IMR-90 (cell line): ENCODE measurements at regions not wholly inside any gene's neighbourhood (a gene's known extent, or its start where the extent isn't known, plus 50 kb on each side); places are given as distances from the start of the nearest gene placed in this dataset.

Experiments
- ATAC-seq: fragments of 200-7000 bp; cut with Tn5 transposase; 2 replicates; pipeline ENCODE4 v1.9.1; 2020; ENCODE audit warnings: low read depth, mild to moderate bottlenecking, moderate library complexity
- BruUV-seq: library from RNA; stranded (reverse); fragments of 400-500 nt; replicated peaks from 2 replicates; lab custom pipeline; 2021; lab: Mats Ljungman, UMichigan
- CTCF ChIA-PET: fragments of 300-600 bp; formaldehyde crosslinking; extraction: SDS; loops from one replicate; lab custom pipeline; 2021; ENCODE audit warnings: antibody characterized with exemption; lab: Yijun Ruan, JAX
- POLR2A ChIA-PET: fragments of 300-600 bp; sonication (Branson Sonifier 250); formaldehyde crosslinking; loops from one replicate; lab custom pipeline; 2022; ENCODE audit warnings: antibody characterized with exemption; ENCODE audit not compliant: unreplicated experiment; lab: Charles Lee
- DNase-seq: peaks from one replicate; pipeline ENCODE4 v3.0.0; 2013
- H2AFZ ChIP-seq: replicated peaks from 2 replicates; pipeline ENCODE3; 2013; ENCODE audit warnings: low read length, mild to moderate bottlenecking; ENCODE audit not compliant: poor library complexity
- H2AK5ac ChIP-seq: 2 replicates; pipeline ENCODE4 v1.6.1; 2013; ENCODE audit warnings: low read depth, low read length, inconsistent platforms
- H2AK9ac ChIP-seq: replicated peaks from 2 replicates; pipeline ENCODE3; 2013; ENCODE audit warnings: mild to moderate bottlenecking, low read depth, low read length, moderate library complexity; ENCODE audit not compliant: poor library complexity
- H2BK120ac ChIP-seq: 2 replicates; pipeline ENCODE4 v1.6.1; 2013; ENCODE audit warnings: low read depth, low read length, inconsistent platforms
- H2BK15ac ChIP-seq: 3 replicates; pipeline ENCODE4 v1.6.1; 2013; ENCODE audit warnings: low read depth, low read length, inconsistent platforms
- H2BK20ac ChIP-seq: 2 replicates; pipeline ENCODE4 v1.6.1; 2013; ENCODE audit warnings: low read depth, mild to moderate bottlenecking, inconsistent platforms, low read length, moderate library complexity
- H2BK5ac ChIP-seq: 2 replicates; pipeline ENCODE4 v1.6.1; 2013; ENCODE audit warnings: mild to moderate bottlenecking, low read depth, low read length, inconsistent platforms; ENCODE audit not compliant: poor library complexity, severe bottlenecking
- H3K14ac ChIP-seq: replicated peaks from 2 replicates; pipeline ENCODE4 v1.6.1; 2013; ENCODE audit warnings: low read depth, low read length, inconsistent platforms
- H3K18ac ChIP-seq: 2 replicates; pipeline ENCODE4 v1.6.1; 2013; ENCODE audit warnings: low read depth, low read length, control low read depth
- H3K23ac ChIP-seq: 2 replicates; pipeline ENCODE4 v1.6.1; 2013; ENCODE audit warnings: low read depth, low read length, inconsistent platforms
- H3K27ac ChIP-seq: 2 replicates; pipeline ENCODE4 v1.5.1; 2013; ENCODE audit warnings: mild to moderate bottlenecking, control low read depth, low read length; ENCODE audit not compliant: insufficient read depth
- H3K27me3 ChIP-seq: 2 replicates; pipeline ENCODE4 v1.6.1; 2013; ENCODE audit warnings: low read length; ENCODE audit not compliant: control insufficient read depth, insufficient read depth
- H3K36me3 ChIP-seq: 2 replicates; pipeline ENCODE4 v1.6.1; 2013; ENCODE audit warnings: low read length, mixed read lengths; ENCODE audit not compliant: control insufficient read depth, insufficient read depth
- H3K4ac ChIP-seq: 2 replicates; pipeline ENCODE4 v1.6.1; 2013; ENCODE audit warnings: low read depth, low read length, inconsistent platforms
- H3K4me1 ChIP-seq: 2 replicates; pipeline ENCODE4 v1.6.1; 2013; ENCODE audit warnings: low read length, mixed read lengths; ENCODE audit not compliant: control insufficient read depth, insufficient read depth
- H3K4me2 ChIP-seq: 2 replicates; pipeline ENCODE4 v1.6.1; 2013; ENCODE audit warnings: low read depth, mild to moderate bottlenecking, control low read depth, low read length, moderate library complexity
- H3K4me3 ChIP-seq: 2 replicates; pipeline ENCODE4 v1.5.1; 2013; ENCODE audit warnings: low read depth, mild to moderate bottlenecking, control low read depth, low read length, moderate library complexity; ENCODE audit not compliant: insufficient read depth
- H3K56ac ChIP-seq: 2 replicates; pipeline ENCODE4 v1.6.1; 2013; ENCODE audit warnings: low read length, inconsistent platforms; ENCODE audit not compliant: insufficient read depth; ENCODE audit errors: extremely low read depth
- H3K79me1 ChIP-seq, 2 experiments: 2 replicates each; pipeline ENCODE4 v1.6.1; 2013; ENCODE audit warnings: low read length in 2 of 2, inconsistent platforms in 1 of 2, low read depth in 1 of 2
- H3K9ac ChIP-seq: 2 replicates; pipeline ENCODE4 v1.6.1; 2013; ENCODE audit warnings: low read depth, low read length, control low read depth
- H3K9me1 ChIP-seq: 2 replicates; pipeline ENCODE4 v1.6.1; 2013; ENCODE audit warnings: low read length, inconsistent platforms; ENCODE audit not compliant: insufficient read depth
- H3K9me3 ChIP-seq: 2 replicates; pipeline ENCODE4 v1.6.1; 2013; ENCODE audit warnings: low read length; ENCODE audit not compliant: control insufficient read depth, insufficient read depth
- H4K20me1 ChIP-seq: 2 replicates; pipeline ENCODE4 v1.6.1; 2013; ENCODE audit warnings: low read length, inconsistent platforms; ENCODE audit not compliant: insufficient read depth
- H4K5ac ChIP-seq: 2 replicates; pipeline ENCODE4 v1.6.1; 2013; ENCODE audit warnings: mild to moderate bottlenecking, low read depth, low read length, control low read depth
- H4K8ac ChIP-seq, 2 experiments: 2 replicates each; pipeline ENCODE4 v1.6.1; 2013; ENCODE audit warnings: low read depth in 2 of 2, low read length in 2 of 2, control low read depth in 1 of 2, inconsistent platforms in 1 of 2
- H4K91ac ChIP-seq: 2 replicates; pipeline ENCODE4 v1.6.1; 2013; ENCODE audit warnings: low read depth, low read length, inconsistent platforms; ENCODE audit not compliant: insufficient read depth
- BHLHE40 ChIP-seq: fragments of 150-350 bp; IDR thresholded peaks from 2 replicates; pipeline ENCODE4 v1.6.1; 2016; ENCODE audit warnings: mild to moderate bottlenecking, low read depth, low read length
- CEBPB ChIP-seq: IDR thresholded peaks from 2 replicates; pipeline ENCODE4 v1.6.1; 2012; ENCODE audit warnings: low read depth, low read length, improper control_type of control experiment
- CHD1 ChIP-seq: IDR thresholded peaks from 2 replicates; pipeline ENCODE4 v1.6.1; 2012; ENCODE audit warnings: low read depth, low read length, improper control_type of control experiment
- CTCF ChIP-seq: conservative IDR thresholded peaks from 2 replicates; pipeline ENCODE4 v1.5.1; 2012; ENCODE audit warnings: mild to moderate bottlenecking, low read depth, low read length, improper control_type of control experiment
- ELK1 ChIP-seq: fragments of 150-350 bp; IDR thresholded peaks from 2 replicates; pipeline ENCODE4 v1.6.1; 2016; ENCODE audit warnings: low read depth, mild to moderate bottlenecking, low read length, moderate library complexity, borderline replicate concordance
- FOS ChIP-seq: fragments of 150-350 bp; IDR thresholded peaks from 2 replicates; pipeline ENCODE4 v1.6.1; 2016; ENCODE audit warnings: low read depth, low read length
- MAFK ChIP-seq: IDR thresholded peaks from 2 replicates; pipeline ENCODE4 v1.6.1; 2012; ENCODE audit warnings: low read depth, low read length, improper control_type of control experiment
- MAZ ChIP-seq: IDR thresholded peaks from 2 replicates; pipeline ENCODE4 v1.6.1; 2012; ENCODE audit warnings: low read depth, mild to moderate bottlenecking, low read length, improper control_type of control experiment, moderate library complexity, borderline replicate concordance
- MXI1 ChIP-seq: IDR thresholded peaks from 2 replicates; pipeline ENCODE4 v1.6.1; 2012; ENCODE audit warnings: low read depth, mild to moderate bottlenecking, low read length, moderate library complexity, borderline replicate concordance
- NFE2L2 ChIP-seq: fragments of 150-350 bp; IDR thresholded peaks from 2 replicates; pipeline ENCODE4 v1.6.1; 2016; ENCODE audit warnings: low read depth, mild to moderate bottlenecking, low read length
- POLR2A ChIP-seq: IDR thresholded peaks from 2 replicates; pipeline ENCODE4 v1.6.1; 2012; ENCODE audit warnings: mild to moderate bottlenecking, low read depth, low read length
- RAD21 ChIP-seq: IDR thresholded peaks from 2 replicates; pipeline ENCODE4 v1.6.1; 2012; ENCODE audit warnings: low read length, improper control_type of control experiment
- RCOR1 ChIP-seq: IDR thresholded peaks from 2 replicates; pipeline ENCODE4 v1.6.1; 2012; ENCODE audit warnings: mild to moderate bottlenecking, low read length, improper control_type of control experiment; ENCODE audit not compliant: insufficient replicate concordance
- RFX5 ChIP-seq: IDR thresholded peaks from 2 replicates; pipeline ENCODE4 v1.8.0; 2012; ENCODE audit warnings: low read depth, mild to moderate bottlenecking, low read length, moderate library complexity
- SMC3 ChIP-seq: fragments of 150-350 bp; IDR thresholded peaks from 2 replicates; pipeline ENCODE4 v1.6.1; 2016; ENCODE audit warnings: low read depth, mild to moderate bottlenecking, antibody characterized with exemption, low read length, moderate library complexity
- USF2 ChIP-seq: fragments of 150-350 bp; IDR thresholded peaks from 2 replicates; pipeline ENCODE4 v1.6.1; 2017; ENCODE audit warnings: mild to moderate bottlenecking, antibody characterized with exemption, low read length, low read depth
- WGBS, 2 experiments: methylation state at CpG; one replicate each; pipeline versions ENCODE4 v1.1.5 to v1.1.7; 2013; ENCODE audit warnings: missing lambda C conversion rate in 2 of 2; ENCODE audit not compliant: insufficient read length in 1 of 2; ENCODE audit errors: extremely low coverage in 2 of 2; 5-methylcytosine and 5-hydroxymethylcytosine counted together
- dilution Hi-C: fragments of 300-500 bp; cut with HindIII; formaldehyde crosslinking; loops from one replicate; pipeline ENCODE4 v1.14.3; 2018; ENCODE audit warnings: low sequenced_read_pairs; ENCODE audit not compliant: unreplicated experiment
- in situ Hi-C: fragments of 300-500 bp; cut with MboI; formaldehyde crosslinking; loops from 3 replicates; pipeline ENCODE4 v1.14.3; 2019; ENCODE audit warnings: low sequenced_read_pairs, inconsistent platforms, mixed read lengths
- intact Hi-C: fragments of 100-400 bp; cut with micrococcal nuclease; formaldehyde crosslinking; loops from 2 replicates; pipeline ENCODE4 v1.10.0; 2022

DNA sequence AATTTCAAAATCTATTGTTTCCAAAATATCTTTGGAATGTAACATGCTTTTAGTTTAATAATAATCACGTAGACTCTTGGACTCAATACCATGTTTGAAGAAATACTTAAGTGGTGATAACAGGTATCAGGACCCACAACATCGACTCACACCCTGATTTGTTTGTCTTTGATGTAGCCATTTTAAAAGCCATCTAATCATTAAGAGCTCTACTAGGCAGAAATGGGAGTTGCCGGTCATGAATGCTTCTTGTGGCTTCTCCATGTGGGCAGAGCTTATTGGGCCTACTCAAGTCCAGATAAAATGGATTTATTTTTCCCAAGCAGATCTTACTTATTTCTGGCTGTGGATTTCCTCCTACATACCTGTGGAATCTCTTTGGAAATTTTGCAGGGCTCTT lies 261.6 kb upstream of the NR2F2 start:
- no TSS peak for BruUV-seq
- no CpG with 5 or more reads among the region's 3 CpGs for WGBS, 2 experiments

More for the DNA sequence above, 261.6 kb upstream of the NR2F2 start:
- H3K4me3 ChIP-seq = no peak overlapping the region
- no peak overlapping the region for H3K9ac ChIP-seq
- H3K4me2 ChIP-seq = no peak overlapping the region
- H3K27me3 ChIP-seq = no peaks in the 10 kb centered on the region
- DNase-seq (no peak), ATAC-seq (no peak)
- H3K14ac ChIP-seq = no peak overlapping the region
- no peak overlapping the region for H2AK9ac ChIP-seq
- H2BK120ac ChIP-seq = no peak overlapping the region
- POLR2A ChIA-PET = no interaction called here
- no peak overlapping the region for H4K8ac ChIP-seq
- H3K4me1 ChIP-seq = peaks cover 2% of the 10 kb centered on the region
- TF ChIP-seq RAD21 (no peak), ELK1 (no peak), MXI1 (no peak), MAZ (no peak), BHLHE40 (no peak), SMC3 (no peak), NFE2L2 (no peak), CTCF (no peak), FOS (no peak), POLR2A (no peak), RCOR1 (no peak), CEBPB (no peak), CHD1 (no peak), MAFK (no peak), USF2 (no peak), RFX5 (no peak)
- no peak overlapping the region for H3K18ac ChIP-seq
- H2BK20ac ChIP-seq = no peak overlapping the region
- dilution Hi-C loops = no loop called here
- H2BK5ac ChIP-seq = no peak overlapping the region
- peaks cover 2% of the 10 kb centered on the region; the same call in 1 of the 2 replicates for H3K9me3 ChIP-seq
- no peaks in the 10 kb centered on the region for H3K79me1 ChIP-seq
- no peak overlapping the region for H2AK5ac ChIP-seq
- no peak overlapping the region for H3K27ac ChIP-seq
- no peak overlapping the region for H2BK15ac ChIP-seq
- no peak overlapping the region for H3K23ac ChIP-seq
- no peaks in the 10 kb centered on the region for H3K9me1 ChIP-seq
- no peak overlapping the region for H3K4ac ChIP-seq
- no peak overlapping the region for H4K5ac ChIP-seq
- no peak overlapping the region for H2AFZ ChIP-seq
- in situ Hi-C loops = no loop called here
- CTCF ChIA-PET = no interaction called here
- no peak overlapping the region for H4K91ac ChIP-seq
- no peaks in the 10 kb centered on the region for H4K20me1 ChIP-seq
- no peak overlapping the region for H3K56ac ChIP-seq
- intact Hi-C loops = no loop called here
- H3K36me3 ChIP-seq = no peaks in the 10 kb centered on the region
